Left cardiac atrium (tissue), 4 donors: ENCODE measurements at regions not wholly inside any gene's neighbourhood (a gene's known extent, or its start where the extent isn't known, plus 50 kb on each side); places are given as distances from the start of the nearest gene placed in this dataset.

Experiments used
- ATAC-seq, 2 donors: fragments of 200-7000 bp; cut with Tn5 transposase; one replicate each; pipeline ENCODE4 v1.9.1; 2020; ENCODE audit warnings: mild to moderate bottlenecking in 2 of 2, moderate library complexity in 2 of 2
- DNase-seq: peaks from one replicate; pipeline ENCODE4 v3.0.0-alpha.2; 2020
- intact Hi-C, 2 donors: fragments of 100-400 bp; cut with DNase I; formaldehyde crosslinking; loops; one replicate each; pipeline versions ENCODE4 v1.14.1 to v1.15.1; 2022 to 2023
- donor health status: DM: no; HTN: yes; CAD: no.
- donor health status: DM: no; HTN: yes; CAD: no; lungs with severe emphysema.
- donor health status: DM: yes; HTN: yes; CAD: no.
- donor health status: Dilated cardiomyopathy.

DNA sequence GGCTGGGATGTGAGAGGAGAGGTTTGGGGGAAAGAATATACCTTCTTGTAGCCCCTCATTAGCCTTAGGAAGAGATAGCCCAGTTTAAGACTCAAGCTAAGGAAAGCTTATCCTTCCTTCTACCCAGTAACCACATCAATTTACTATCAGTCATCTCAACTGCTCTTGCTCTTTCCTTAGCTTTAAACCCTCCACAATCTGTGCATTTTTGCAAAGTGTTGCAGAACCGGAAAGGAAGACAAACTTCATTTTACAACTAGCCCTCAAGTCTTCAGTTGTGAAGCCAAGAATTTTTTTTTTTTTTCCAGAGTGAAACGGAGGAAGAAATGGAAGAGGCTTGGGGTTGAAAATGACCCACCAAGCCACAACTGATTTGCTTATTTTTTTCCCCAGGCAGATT lies 137.0 kb upstream of the LMO4 start:
- ATAC-seq = no peak
- intact Hi-C loops = no loop called here
- DNase-seq = no peak

DNA sequence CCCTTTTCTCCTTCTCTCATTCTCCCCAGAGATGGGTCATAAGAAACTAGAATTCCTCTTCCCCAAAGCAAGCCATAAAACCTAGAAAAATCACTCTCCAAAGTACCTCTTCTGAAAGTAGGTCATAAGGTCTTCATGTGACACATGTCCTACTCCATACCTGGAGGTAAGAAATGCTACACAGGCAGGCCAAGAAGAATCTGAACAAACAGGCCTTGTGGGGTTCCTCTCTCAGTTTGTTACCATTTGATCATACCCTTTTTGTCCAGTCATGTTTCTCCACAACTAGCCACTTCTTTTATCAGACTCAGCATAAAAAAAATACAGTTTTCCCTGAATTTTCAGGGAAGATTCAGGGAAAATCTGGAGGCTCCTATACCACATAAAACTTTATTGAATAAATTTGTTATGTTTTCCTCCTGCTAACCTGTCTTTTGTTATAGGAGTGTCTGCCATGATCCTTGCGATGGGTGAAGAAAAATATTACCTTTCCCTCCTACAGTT lies 134.4 kb upstream of the LMO4 start:
- DNase-seq = no peak
- intact Hi-C loops = no loop called here

DNA sequence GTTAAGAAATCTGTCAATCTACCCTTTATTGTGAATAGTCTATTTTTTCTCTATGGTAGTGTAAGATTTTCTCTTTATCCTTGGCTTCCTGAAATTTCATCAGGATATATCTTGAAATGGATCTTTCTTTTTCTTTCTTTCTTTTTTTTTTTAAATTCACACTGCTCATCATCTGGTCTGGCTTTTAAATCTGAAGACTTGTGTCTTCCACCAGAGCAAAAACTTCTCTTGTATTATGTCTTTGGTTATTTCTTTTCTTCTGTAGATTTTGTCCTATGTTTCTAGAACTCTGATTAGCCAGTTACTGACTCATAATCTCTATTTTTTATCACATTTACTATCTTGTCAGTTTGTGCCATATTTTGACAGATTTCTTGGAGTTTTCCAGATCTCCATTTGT lies 133.8 kb upstream of the LMO4 start:
- ATAC-seq (no peak), DNase-seq (no peak)
- intact Hi-C loops = no loop called here

More for the DNA sequence above, 134.4 kb upstream of the LMO4 start:
- no peak for ATAC-seq

DNA sequence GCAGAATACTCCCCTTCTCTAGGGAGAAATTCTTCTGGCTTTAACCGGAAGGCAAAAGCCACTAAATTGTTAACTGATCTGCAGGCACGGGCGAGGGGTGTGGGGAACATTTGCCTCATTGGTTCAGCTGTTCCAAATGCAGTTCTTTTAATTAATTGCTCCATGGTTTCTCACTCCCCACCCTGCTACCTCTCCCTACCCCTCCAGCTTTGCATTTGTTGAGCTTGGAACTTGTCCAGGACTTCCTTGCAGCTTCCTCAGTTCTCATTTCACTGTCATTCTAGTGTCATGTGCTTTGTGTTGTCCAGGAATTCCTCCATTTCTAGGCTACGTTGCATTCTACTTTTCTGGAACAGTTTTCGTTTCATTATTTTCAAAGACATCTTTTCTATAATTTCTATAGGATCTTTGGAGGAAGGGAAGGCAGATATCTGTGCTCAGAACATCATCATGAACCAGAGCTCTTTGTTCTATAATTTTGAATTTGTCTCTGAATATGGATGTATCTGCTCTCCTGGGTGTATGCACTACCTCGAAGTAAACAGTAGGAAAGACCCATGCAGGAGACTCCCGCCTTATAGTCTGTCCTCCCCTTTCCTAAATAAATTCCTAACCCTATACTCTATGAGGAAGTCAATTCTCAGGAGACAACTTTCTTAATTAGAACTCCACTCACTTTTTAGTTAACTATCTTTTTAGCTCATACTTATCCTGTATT lies 132.4 kb upstream of the LMO4 start:
- ATAC-seq (no peak), DNase-seq (no peak)
- intact Hi-C loops = no loop called here

DNA sequence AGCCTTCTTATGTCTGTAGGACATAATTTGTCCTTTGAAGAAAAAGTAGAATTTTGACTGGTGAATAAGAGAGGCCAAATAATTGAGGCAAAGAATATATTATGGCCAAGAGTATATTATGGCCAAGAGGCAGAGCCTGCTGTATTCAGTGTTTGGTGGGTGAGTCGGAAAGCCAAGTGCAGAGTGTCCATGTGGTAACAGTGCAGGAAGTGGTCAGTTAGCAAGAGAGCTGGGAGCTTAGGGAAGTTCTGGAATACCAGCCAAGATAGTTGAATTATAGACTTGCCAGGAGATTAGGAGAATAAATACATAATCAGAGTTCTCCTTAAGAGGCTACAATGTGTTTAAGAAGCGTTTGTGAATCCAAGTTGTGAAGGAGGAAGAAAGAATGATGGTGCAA lies 131.5 kb upstream of the LMO4 start:
- intact Hi-C loops = no loop called here
- peak; percentile 61 to 75 for ATAC-seq

DNA sequence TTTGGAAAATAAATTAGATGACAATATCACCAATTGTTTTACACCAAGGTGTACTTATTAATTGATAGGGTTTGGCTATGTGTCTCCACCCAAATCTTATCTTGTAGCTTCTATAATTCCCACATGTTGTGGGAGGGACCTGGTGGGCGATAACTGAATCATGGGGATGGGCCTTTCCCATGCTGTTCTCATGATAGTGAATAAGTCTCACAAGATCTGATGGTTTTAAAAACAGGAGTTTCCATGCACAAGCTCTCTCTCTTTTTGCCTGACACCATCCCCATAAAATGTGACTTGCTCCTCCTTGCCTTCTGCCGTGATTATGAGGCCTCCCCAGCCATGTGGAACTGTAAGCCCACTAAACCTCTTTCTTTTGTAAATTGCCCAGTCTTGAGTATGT lies 131.0 kb upstream of the LMO4 start:
- DNase-seq (no peak), ATAC-seq (no peak)
- intact Hi-C loops = no loop called here

More for the DNA sequence above, 131.5 kb upstream of the LMO4 start:
- DNase-seq = no peak

DNA sequence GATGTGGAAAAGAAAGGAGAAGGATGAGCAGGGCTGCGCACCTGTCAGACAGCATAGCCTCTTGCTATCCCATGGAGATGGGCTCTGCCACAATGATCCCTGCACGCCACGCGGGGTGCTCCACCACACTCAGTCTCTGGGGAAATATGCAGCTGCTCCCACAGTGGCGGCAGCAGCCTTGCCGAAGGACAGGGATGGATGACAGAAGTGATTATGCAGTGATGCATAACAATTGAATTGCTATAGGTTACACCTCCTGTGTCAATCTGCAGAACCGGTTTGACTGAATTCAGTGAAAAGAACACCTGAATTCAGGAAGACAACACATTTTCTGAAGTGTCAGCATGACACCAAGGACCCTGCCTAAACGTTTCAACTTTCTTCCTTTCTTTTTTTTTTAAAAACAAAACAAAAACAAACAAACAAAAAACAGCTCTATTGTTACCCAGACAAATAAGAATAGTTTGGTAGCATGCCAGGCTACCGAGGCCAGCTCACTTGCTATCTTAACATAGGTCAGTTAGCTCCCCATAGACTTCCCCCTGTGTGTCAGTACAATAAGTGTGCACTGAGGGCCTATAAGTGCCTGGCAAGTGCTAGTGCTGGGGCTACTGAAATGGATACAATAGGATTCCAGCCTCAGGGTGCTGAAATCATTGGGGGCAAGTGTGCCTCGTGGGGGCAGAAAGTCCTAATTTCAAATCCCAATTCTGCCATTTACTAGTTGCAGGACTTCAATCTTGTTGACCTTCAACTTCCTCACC lies 127.6 kb upstream of the LMO4 start:
- ATAC-seq (no peak), DNase-seq (no peak)
- intact Hi-C loops = no loop called here

DNA sequence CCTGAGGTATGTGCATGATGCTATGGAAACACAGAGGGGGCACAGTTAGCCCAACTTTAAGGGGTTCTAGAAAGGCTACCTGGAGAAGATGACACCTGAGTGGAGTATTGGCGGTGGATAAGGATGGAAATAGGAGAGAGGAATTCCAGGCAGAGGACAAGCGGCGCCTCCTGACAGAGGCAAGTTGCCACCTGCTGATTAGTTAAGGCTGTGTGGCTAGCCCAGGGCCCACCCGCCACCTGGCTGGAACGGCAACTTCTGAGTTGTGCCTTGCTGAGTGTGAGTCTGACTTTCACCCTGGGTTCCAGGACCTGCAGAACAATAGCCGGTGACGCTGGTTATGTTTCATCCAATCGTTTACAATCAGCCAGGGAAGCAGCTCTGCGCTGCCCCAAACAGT lies 126.9 kb upstream of the LMO4 start:
- ATAC-seq = no peak
- DNase-seq = no peak
- intact Hi-C loops = no loop called here

DNA sequence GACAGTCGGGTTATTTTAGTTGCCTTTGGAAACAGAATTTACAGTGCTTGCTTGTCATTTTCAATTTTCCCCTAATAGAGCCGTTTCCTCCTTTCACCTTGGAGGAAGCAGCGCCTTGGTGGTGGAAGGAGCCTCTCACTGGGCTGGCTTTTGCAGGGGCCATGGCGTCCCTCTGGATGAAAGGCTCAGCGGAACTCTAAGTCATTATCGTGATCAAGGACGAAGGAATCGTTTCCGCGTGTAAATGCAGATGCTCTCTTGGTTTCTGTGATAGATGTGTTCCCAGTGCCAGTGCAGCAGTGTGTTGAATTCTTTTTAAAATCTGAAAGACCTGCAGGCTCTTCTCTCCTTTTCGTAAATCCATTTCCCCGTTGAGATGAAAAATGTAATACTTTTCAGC lies 126.2 kb upstream of the LMO4 start:
- intact Hi-C loops = no loop called here
- ATAC-seq (no peak), DNase-seq (no peak)

DNA sequence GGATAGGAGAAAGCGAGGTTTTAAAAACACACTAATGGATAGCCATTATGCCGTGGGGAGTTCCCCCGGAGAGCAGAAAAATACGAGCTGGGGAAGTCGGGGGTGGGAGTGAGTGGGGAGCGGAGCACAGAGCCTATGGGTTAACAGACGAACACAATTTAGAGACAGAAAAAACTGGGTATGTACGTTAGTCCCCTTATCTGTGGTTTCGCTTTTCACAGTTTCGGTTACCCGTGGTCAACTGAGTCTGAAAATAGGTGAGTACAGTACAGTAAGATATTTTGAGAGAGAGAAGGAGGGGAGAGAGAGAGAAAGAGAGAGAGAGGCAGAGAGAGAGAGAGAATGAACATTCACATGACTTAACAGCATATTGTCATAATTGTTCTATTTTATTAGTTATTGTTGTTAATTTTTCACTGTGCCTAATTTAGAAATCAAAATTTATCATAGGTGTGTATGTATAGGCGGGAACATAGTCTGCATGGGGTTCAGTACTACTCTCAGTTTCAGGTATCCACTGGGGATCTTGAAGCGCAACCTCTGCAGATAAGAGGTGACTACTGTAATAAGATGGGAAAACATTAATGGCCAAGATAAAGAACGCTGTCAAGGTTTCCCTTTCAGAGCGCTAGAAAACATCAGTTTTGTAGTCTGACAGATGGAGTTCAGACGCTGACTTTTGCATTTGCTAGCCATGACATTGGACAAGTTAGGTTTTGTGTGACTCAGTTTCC lies 125.6 kb upstream of the LMO4 start:
- ATAC-seq (no peak), DNase-seq (no peak)
- intact Hi-C loops = no loop called here

DNA sequence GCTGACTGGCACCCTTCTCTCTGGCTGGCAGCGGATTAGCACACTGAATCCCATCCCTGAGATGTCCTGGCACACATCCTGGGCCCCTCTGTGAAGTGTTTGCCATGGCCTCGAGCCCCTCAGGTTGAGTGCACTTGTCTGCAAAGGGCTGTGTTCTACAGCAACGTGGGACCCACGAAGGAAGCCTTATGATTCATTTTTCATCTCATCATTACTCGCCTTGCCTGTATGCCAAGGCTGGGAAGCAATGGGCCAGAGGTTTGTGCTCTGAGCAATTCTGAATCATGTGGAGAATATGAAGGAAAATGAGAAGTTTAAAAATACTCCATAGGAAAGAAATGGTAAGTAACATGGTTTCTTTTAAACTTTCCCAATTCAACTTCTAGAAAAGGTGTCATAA lies 124.8 kb upstream of the LMO4 start:
- ATAC-seq (peak in 1 of 2 donors; percentile 92), DNase-seq (peak; percentile 27)
- intact Hi-C loops = no loop called here

DNA sequence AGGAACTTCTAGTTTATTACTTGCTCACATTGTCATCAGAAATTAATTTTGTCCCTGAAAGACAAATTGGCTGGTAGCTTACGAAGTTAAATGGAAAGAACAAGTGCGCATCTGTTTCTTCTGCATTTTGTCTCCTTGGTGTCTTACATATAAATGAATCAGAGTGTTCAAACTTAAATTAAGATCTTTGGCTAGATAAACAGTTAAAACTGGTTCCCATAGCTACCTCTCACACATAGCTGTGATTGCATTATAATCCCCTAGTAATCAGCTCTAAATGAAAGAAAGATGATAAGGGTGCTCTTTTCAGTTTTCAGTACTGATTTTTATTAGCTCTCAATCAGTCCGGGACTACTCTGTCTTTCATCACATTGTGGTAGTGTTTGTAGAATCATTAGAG lies 124.2 kb upstream of the LMO4 start:
- DNase-seq (no peak), ATAC-seq (peak in 1 of 2 donors; percentile 16)
- intact Hi-C loops = no loop called here

DNA sequence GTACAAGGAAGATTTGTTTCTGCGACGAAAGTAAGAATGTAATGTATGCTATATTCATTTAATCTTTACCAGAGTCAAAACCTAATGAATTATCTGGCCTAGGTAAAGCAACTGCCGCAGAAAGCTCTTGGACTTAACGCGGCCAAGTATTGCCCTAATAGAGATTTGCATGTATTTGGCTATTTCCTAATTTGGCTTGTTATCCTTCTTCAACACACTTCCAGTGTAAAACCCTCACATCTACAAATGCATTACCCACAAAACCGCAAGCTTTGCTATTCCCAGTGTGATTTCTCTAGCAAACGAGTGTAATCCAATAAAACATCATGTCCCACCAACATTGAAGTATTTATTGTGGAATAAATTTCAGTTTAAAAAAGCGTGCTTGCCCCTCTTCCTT lies 123.8 kb upstream of the LMO4 start:
- ATAC-seq (no peak), DNase-seq (no peak)
- intact Hi-C loops = no loop called here

DNA sequence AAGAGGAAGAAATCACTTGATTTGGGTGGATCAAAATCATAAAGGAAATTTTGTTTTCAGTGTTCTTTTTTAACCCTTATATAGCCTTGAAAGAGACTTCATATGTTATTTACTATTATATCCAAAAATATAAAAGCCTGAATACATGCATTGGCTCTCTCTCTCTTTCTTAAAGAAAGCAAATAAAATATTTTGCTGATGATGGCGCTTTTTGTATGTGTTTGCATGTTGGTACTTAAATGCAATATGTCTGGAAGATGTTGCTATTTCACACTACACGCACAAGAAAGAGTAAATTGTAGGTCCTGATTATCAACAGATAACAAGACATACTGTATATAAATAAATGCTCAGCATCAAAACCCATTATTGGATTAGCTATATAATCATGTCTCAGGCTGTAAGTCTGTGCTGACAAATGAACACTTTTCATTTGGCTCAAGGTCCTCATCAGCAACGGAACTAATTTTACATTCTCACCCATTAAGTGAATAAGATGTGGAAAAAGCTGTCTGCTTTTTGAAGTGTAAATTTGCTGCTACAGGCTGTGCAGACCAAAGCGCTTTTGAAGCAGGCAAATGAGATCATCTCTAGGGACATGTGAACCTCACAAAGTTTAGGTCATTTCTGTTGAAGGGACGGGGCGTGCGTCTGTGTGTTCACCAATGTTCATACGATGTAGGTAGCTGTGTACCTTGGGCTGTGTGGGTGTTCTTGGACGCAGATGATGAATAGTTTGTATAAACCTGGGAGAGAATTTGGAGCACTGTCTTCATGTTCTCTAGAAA lies 122.4 kb upstream of the LMO4 start:
- DNase-seq (no peak), ATAC-seq (no peak)
- intact Hi-C loops = no loop called here

DNA sequence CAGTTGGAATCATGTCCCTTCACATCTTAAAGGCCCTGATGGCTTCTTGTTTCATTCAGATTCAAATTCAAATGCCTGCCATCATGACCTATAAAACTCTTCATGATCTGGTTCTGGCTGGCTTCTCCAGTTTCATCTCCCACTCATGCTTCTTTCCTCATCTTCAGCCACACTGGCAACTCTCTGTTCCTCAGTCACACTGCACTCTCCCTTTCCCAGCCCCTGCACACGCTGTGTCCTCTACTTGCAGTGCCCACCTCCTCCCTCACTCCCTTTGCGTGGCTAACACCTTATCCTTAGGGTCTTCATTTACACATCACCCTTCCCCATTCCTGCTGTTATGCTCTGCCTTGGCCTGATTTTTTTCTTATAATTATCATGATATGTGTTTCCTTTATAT lies 120.6 kb upstream of the LMO4 start:
- DNase-seq (no peak), ATAC-seq (no peak)
- intact Hi-C loops = no loop called here

DNA sequence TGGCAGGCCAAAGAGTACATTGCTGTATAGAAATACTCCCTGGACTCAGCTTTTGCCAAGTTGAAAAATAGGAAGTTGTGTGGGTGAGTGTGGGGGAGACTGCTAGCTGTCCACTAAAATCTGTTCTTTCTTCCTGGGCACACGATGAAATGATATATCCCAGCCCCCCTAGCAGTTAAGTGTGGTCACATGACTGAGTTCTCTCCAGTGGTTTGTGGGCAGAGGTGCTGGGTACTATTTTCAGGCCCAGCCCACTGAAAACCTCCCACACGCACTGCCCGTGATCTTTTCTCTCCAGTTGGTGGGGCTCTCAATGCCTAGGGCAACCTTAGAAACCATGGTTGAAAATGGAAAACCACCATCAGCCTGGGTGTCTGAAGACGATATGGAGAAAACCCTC lies 119.7 kb upstream of the LMO4 start:
- DNase-seq (no peak), ATAC-seq (no peak)
- intact Hi-C loops = no loop called here

DNA sequence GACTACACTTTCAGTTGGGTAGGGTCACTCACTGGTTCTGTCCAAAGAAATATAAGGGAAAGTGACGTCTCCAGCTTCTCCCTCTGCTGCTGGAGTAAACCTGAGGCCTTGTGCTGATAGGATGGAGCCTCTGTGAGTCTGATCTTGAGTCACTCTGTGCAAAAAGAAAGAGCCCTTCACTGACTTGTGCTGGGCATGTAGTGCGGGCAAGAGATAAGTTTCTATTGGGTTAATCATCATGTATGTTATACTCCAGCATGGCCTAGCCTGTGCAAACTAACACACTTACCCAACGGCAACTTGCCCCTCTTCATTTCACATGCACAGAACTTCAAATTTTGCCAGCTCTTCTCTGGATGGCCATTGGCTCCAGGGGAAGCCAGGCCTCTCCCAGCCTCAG lies 118.5 kb upstream of the LMO4 start:
- intact Hi-C loops = no loop called here
- no peak for DNase-seq
- ATAC-seq = no peak

DNA sequence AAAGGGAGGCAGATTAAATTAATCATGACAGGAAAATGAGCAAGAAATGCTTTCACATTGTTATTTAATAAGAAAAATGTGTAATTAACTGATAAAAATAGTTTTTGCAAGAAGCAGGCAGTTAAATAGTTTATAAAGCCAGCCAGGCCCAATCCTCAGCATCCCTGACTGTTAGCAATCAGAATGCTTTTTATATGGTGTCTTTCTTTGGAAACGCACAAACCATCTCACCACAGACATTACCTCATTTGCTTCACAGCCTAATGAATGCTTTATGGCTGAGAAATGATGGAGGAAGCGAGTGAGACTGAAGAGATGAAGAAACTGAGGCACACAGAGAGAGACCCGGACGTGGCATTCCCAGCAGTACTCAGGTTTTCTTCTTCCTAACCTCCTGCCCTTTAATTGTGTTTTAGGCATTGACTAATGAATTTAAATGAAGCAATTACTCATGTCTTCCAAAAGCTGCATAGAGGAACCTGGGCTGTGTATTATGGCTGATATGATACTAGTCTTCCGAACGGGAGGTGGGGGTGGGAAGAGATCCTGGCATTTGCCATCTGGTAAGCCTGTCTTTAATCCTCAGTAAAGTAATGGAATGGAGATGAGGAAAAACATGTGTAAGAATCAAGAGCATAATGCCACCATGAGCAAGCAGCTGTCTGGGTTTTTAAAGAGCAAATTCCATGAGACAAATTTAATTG lies 116.1 kb upstream of the LMO4 start:
- ATAC-seq = no peak
- intact Hi-C loops = no loop called here

DNA sequence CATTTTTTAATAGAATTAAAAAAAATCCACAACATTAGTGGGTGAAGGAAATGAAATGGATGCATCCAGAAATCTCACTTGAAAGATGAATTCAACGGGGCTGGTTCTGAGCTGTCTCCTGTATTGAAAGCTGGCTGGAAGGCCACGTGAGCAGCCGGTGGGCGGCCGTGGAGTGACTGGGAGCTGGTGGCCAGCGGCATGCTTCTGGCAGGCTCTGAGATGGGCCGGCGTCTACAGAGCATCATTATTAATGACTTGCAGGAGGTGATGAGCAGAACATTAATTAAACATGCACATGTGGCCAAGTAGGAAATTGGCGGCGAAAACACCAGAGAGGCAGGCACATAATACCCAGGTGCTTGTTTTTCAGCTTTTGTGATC lies 115.6 kb upstream of the LMO4 start:
- ATAC-seq (no peak), DNase-seq (no peak)
- intact Hi-C loops = no loop called here

More for the DNA sequence above, 116.1 kb upstream of the LMO4 start:
- DNase-seq = no peak
